ENCODE measurements at regions not wholly inside any gene's neighbourhood (a gene's known extent, or its start where the extent isn't known, plus 50 kb on each side); places are given as distances from the start of the nearest gene placed in this dataset.

DNA sequence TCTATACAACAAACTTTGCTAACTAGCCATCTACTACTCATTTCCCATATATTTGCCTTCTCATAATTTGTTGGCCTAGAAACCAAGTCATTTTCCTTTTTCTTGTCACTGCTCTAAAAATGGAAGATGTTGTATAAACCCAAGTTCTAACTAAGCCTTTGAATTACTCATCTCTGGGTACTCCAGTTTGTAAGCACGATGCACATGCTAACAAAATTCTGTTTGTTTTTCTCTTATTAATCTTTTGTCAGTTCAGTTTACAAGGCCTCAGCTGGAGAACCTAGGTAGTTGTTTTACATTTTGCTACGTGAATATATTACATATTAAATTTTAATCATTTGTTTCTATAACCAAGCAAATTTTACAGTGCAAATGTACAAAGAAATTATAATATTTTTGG is 663.2 kb upstream of the RGS18 start:
- Histone ChIP-seq H3K36me3 (ENCODE audit: control insufficient read depth, insufficient read depth, low read length) (no peaks in the 10 kb centered on the region; the same call in 1 of the 2 replicates), H3K4me3 (ENCODE audit: low read depth in 2 of 2, low read length in 2 of 2) (no peak overlapping the region), H3K27ac (ENCODE audit: low read length) (no peak overlapping the region), H3K4me1 (ENCODE audit: control insufficient read depth, insufficient read depth, low read length) (no peaks in the 10 kb centered on the region), H3K27me3 (ENCODE audit: control insufficient read depth, insufficient read depth, low read length) (no peaks in the 10 kb centered on the region), H3K9me3 (ENCODE audit: control insufficient read depth, insufficient read depth, low read depth, low read length) (no peaks in the 10 kb centered on the region)
- no TSS peak for BruUV-seq (replicated peaks)
- no peak for ATAC-seq
- intact Hi-C loops (cut with micrococcal nuclease; ENCODE audit: unreplicated experiment) (no loop called here), in situ Hi-C loops (cut with HindIII; ENCODE audit: low pct_unique_long_range_greater_than_20kb, low sequenced_read_pairs) (no loop called here)
- no peak for DNase-seq (ENCODE audit: low read depth, low spot score)
- ChIA-PET POLR2A (no interaction called here), CTCF (no interaction called here)
- TF ChIP-seq POLR2AphosphoS5 (IDR thresholded peaks at IDR 0.05; ENCODE audit: low read depth, low read length) (no peak), TCF7L2 (IDR thresholded peaks at IDR 0.05; ENCODE audit: low read depth, low read length) (no peak), SIN3A (IDR thresholded peaks at IDR 0.05; ENCODE audit: borderline replicate concordance, insufficient read depth, low read depth, low read length) (no peak)
- TF ChIP-seq, protein P1, sequence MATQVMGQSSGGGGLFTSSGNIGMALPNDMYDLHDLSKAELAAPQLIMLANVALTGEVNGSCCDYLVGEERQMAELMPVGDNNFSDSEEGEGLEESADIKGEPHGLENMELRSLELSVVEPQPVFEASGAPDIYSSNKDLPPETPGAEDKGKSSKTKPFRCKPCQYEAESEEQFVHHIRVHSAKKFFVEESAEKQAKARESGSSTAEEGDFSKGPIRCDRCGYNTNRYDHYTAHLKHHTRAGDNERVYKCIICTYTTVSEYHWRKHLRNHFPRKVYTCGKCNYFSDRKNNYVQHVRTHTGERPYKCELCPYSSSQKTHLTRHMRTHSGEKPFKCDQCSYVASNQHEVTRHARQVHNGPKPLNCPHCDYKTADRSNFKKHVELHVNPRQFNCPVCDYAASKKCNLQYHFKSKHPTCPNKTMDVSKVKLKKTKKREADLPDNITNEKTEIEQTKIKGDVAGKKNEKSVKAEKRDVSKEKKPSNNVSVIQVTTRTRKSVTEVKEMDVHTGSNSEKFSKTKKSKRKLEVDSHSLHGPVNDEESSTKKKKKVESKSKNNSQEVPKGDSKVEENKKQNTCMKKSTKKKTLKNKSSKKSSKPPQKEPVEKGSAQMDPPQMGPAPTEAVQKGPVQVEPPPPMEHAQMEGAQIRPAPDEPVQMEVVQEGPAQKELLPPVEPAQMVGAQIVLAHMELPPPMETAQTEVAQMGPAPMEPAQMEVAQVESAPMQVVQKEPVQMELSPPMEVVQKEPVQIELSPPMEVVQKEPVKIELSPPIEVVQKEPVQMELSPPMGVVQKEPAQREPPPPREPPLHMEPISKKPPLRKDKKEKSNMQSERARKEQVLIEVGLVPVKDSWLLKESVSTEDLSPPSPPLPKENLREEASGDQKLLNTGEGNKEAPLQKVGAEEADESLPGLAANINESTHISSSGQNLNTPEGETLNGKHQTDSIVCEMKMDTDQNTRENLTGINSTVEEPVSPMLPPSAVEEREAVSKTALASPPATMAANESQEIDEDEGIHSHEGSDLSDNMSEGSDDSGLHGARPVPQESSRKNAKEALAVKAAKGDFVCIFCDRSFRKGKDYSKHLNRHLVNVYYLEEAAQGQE (IDR thresholded peaks at IDR 0.05; ENCODE audit: insufficient read depth in 1 of 2, low read depth in 2 of 2, low read length in 1 of 2): no peak

- in situ Hi-C loops (cut with HindIII; ENCODE audit: low pct_unique_long_range_greater_than_20kb, low sequenced_read_pairs): no loop called here
- Histone ChIP-seq H3K4me3 (ENCODE audit: low read depth in 2 of 2, low read length in 2 of 2) (no peak overlapping the region), H3K9me3 (ENCODE audit: control insufficient read depth, insufficient read depth, low read depth, low read length) (no peaks in the 10 kb centered on the region), H3K4me1 (ENCODE audit: control insufficient read depth, insufficient read depth, low read length) (no peaks in the 10 kb centered on the region), H3K27me3 (ENCODE audit: control insufficient read depth, insufficient read depth, low read length) (no peaks in the 10 kb centered on the region), H3K27ac (ENCODE audit: low read length) (no peak overlapping the region), H3K36me3 (ENCODE audit: control insufficient read depth, insufficient read depth, low read length) (no peaks in the 10 kb centered on the region; the same call in 1 of the 2 replicates)
- no peak for TF ChIP-seq TCF7L2 (IDR thresholded peaks at IDR 0.05; ENCODE audit: low read depth, low read length)
- TF ChIP-seq, protein P1 (IDR thresholded peaks at IDR 0.05; ENCODE audit: insufficient read depth in 1 of 2, low read depth in 2 of 2, low read length in 1 of 2): no peak
- TF ChIP-seq, protein P2, sequence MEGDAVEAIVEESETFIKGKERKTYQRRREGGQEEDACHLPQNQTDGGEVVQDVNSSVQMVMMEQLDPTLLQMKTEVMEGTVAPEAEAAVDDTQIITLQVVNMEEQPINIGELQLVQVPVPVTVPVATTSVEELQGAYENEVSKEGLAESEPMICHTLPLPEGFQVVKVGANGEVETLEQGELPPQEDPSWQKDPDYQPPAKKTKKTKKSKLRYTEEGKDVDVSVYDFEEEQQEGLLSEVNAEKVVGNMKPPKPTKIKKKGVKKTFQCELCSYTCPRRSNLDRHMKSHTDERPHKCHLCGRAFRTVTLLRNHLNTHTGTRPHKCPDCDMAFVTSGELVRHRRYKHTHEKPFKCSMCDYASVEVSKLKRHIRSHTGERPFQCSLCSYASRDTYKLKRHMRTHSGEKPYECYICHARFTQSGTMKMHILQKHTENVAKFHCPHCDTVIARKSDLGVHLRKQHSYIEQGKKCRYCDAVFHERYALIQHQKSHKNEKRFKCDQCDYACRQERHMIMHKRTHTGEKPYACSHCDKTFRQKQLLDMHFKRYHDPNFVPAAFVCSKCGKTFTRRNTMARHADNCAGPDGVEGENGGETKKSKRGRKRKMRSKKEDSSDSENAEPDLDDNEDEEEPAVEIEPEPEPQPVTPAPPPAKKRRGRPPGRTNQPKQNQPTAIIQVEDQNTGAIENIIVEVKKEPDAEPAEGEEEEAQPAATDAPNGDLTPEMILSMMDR (IDR thresholded peaks at IDR 0.05): no peak
- BruUV-seq (replicated peaks): no TSS peak
- ChIA-PET POLR2A (no interaction called here), CTCF (no interaction called here)
- DNase-seq (ENCODE audit: low read depth, low spot score) (no peak), ATAC-seq (no peak)
- intact Hi-C loops (cut with micrococcal nuclease; ENCODE audit: unreplicated experiment): no loop called here
These were observed 659.9 kb upstream of the RGS18 start for GRCh38 chr1:191498318-191498717.
